PC-3 (cell line): ENCODE measurements at regions not wholly inside any gene's neighbourhood (a gene's known extent, or its start where the extent isn't known, plus 50 kb on each side); places are given as distances from the start of the nearest gene placed in this dataset.

Experiments used
- ATAC-seq: fragments of 200-7000 bp; cut with Tn5 transposase; 2 replicates; pipeline ENCODE4 v1.9.1; 2020; ENCODE audit warnings: mild to moderate bottlenecking, moderate library complexity
- BruUV-seq: library from RNA; stranded (reverse); fragments of 400-500 nt; replicated peaks from 2 replicates; lab custom pipeline; 2021; lab: Mats Ljungman, UMichigan
- CTCF ChIA-PET: fragments of 300-600 bp; sonication (Branson Sonifier 250); formaldehyde crosslinking; loops from one replicate; lab custom pipeline; 2022; ENCODE audit warnings: antibody characterized with exemption; lab: Charles Lee
- POLR2A ChIA-PET: fragments of 300-600 bp; sonication (Branson Sonifier 250); formaldehyde crosslinking; loops from one replicate; lab custom pipeline; 2022; ENCODE audit warnings: antibody characterized with exemption; ENCODE audit not compliant: unreplicated experiment; lab: Charles Lee
- DNase-seq: peaks from one replicate; pipeline ENCODE4 v3.0.0-alpha.2; 2015
- H2AFZ ChIP-seq: fragments of 300-600 bp; sonication (generic); 2 replicates; pipeline ENCODE4 v1.6.0; 2016; ENCODE audit warnings: antibody characterized with exemption, low read length
- H3F3A ChIP-seq: fragments of 300-600 bp; sonication (generic); one replicate; pipeline ENCODE4 v1.6.0; 2017; ENCODE audit warnings: antibody characterized with exemption, low read length, control low read depth, mild to moderate bottlenecking; ENCODE audit not compliant: unreplicated experiment
- H3K27ac ChIP-seq: fragments of 300-600 bp; sonication (generic); 2 replicates; pipeline ENCODE4 v1.5.1; 2016; ENCODE audit warnings: mild to moderate bottlenecking, low read length
- H3K27me3 ChIP-seq: fragments of 300-600 bp; sonication (generic); 2 replicates; pipeline ENCODE4 v1.6.1; 2016; ENCODE audit warnings: low read length, mixed read lengths
- H3K36me3 ChIP-seq: fragments of 300-600 bp; sonication (generic); 2 replicates; pipeline ENCODE4 v1.6.1; 2016; ENCODE audit warnings: low read depth, mixed run types, low read length, mixed read lengths
- H3K4me1 ChIP-seq: fragments of 300-600 bp; sonication (generic); 2 replicates; pipeline ENCODE4 v1.5.1; 2016; ENCODE audit warnings: low read length; ENCODE audit not compliant: insufficient read depth
- H3K4me2 ChIP-seq: fragments of 300-600 bp; sonication (generic); 2 replicates; pipeline ENCODE4 v1.6.0; 2016; ENCODE audit warnings: low read length
- H3K4me3 ChIP-seq: fragments of 300-600 bp; sonication (generic); 2 replicates; pipeline ENCODE4 v1.5.1; 2016; ENCODE audit warnings: mild to moderate bottlenecking, low read length, mixed read lengths
- H3K79me2 ChIP-seq: fragments of 300-600 bp; sonication (generic); 2 replicates; pipeline ENCODE4 v1.6.1; 2017; ENCODE audit warnings: low read length, mixed read lengths
- H3K9ac ChIP-seq: fragments of 300-600 bp; sonication (generic); 2 replicates; pipeline ENCODE4 v1.6.0; 2016; ENCODE audit warnings: mild to moderate bottlenecking, low read length
- H3K9me2 ChIP-seq: fragments of 300-600 bp; sonication (generic); replicated peaks from 2 replicates; pipeline ENCODE4 v1.6.1; 2016; ENCODE audit warnings: mixed run types, low read length, mixed read lengths
- H3K9me3 ChIP-seq: fragments of 300-600 bp; sonication (generic); 2 replicates; pipeline ENCODE4 v1.6.1; 2016; ENCODE audit warnings: low read length, mixed read lengths
- H4K20me1 ChIP-seq: fragments of 300-600 bp; sonication (generic); 2 replicates; pipeline ENCODE4 v1.6.1; 2016; ENCODE audit warnings: low read length, mixed read lengths
- CTCF ChIP-seq: fragments of 300-600 bp; sonication (generic); conservative IDR thresholded peaks from 2 replicates; pipeline ENCODE4 v1.5.1; 2017; ENCODE audit warnings: antibody characterized with exemption, low read depth, mild to moderate bottlenecking, low read length
- EZH2 ChIP-seq: fragments of 300-600 bp; sonication (generic); IDR thresholded peaks from one replicate; pipeline ENCODE4 v1.6.1; 2017; ENCODE audit warnings: antibody characterized with exemption, mild to moderate bottlenecking, low read length; ENCODE audit not compliant: unreplicated experiment
- EZH2phosphoT487 ChIP-seq: fragments of 300-600 bp; sonication (generic); IDR thresholded peaks from 2 replicates; pipeline ENCODE4 v1.6.1; 2018; ENCODE audit warnings: mild to moderate bottlenecking, antibody characterized with exemption, low read length, borderline replicate concordance
- intact Hi-C: fragments of 100-400 bp; cut with micrococcal nuclease; formaldehyde crosslinking; loops from 2 replicates; pipeline ENCODE4 v1.9.0; 2023

GRCh38 chr10:53477313-53477675, 704.7 kb upstream of the MBL2 start:
- Histone ChIP-seq H4K20me1 (no peaks in the 10 kb centered on the region), H3K27ac (no peak overlapping the region), H3K4me3 (no peak overlapping the region), H3K36me3 (no peaks in the 10 kb centered on the region), H3K4me2 (no peak overlapping the region), H3K9ac (no peak overlapping the region), H2AFZ (no peak overlapping the region), H3K9me2 (no peaks in the 10 kb centered on the region), H3K27me3 (0 out of 2 replicates have a peak, but pooled peaks cover 12% of the 10 kb centered on the region), H3K79me2 (no peaks in the 10 kb centered on the region), H3K4me1 (no peaks in the 10 kb centered on the region), H3K9me3 (no peaks in the 10 kb centered on the region), H3F3A (no peaks in the 10 kb centered on the region)
- TF ChIP-seq CTCF (no peak), EZH2 (no peak), EZH2phosphoT487 (no peak)
- intact Hi-C loops: no loop called here
- ChIA-PET POLR2A (interaction anchor here (0.7 kb wide), 1 partner anchor 657 kb away, joined by 3 read pairs; no protein-coding TSS in a partner anchor), CTCF (no interaction called here)
- ATAC-seq: no peak
- BruUV-seq: no TSS peak
- no peak for DNase-seq

GRCh38 chr10:53476650-53477312, 704.2 kb upstream of the MBL2 start:
- ATAC-seq (no peak), DNase-seq (no peak)
- no peak overlapping the region for H2AFZ ChIP-seq
- CTCF ChIA-PET: no interaction called here
- intact Hi-C loops: no loop called here
- H3K79me2 ChIP-seq: no peaks in the 10 kb centered on the region
- H3K27me3 ChIP-seq: 0 out of 2 replicates have a peak, but pooled peaks cover 12% of the 10 kb centered on the region
- no TSS peak for BruUV-seq
- H3K9ac ChIP-seq: no peak overlapping the region
- H3K4me3 ChIP-seq: no peak overlapping the region
- no peak overlapping the region for H3K4me2 ChIP-seq
- no peaks in the 10 kb centered on the region for H3F3A ChIP-seq
- TF ChIP-seq CTCF (no peak), EZH2phosphoT487 (no peak), EZH2 (no peak)
- H3K9me2 ChIP-seq: no peaks in the 10 kb centered on the region
- H3K27ac ChIP-seq: no peak overlapping the region
- H3K36me3 ChIP-seq: no peaks in the 10 kb centered on the region
- no peaks in the 10 kb centered on the region for H3K9me3 ChIP-seq
- no peaks in the 10 kb centered on the region for H4K20me1 ChIP-seq
- POLR2A ChIA-PET: no interaction called here
- H3K4me1 ChIP-seq: no peaks in the 10 kb centered on the region

GRCh38 chr10:53469383-53469782, 696.8 kb upstream of the MBL2 start:
- H3K4me1 ChIP-seq: no peaks in the 10 kb centered on the region
- ChIA-PET POLR2A (no interaction called here), CTCF (no interaction called here)
- H3K27me3 ChIP-seq: 0 out of 2 replicates have a peak, but pooled peaks cover 3% of the 10 kb centered on the region
- H3K36me3 ChIP-seq: no peaks in the 10 kb centered on the region
- H3K27ac ChIP-seq: no peak overlapping the region
- no peak overlapping the region for H3K4me3 ChIP-seq
- TF ChIP-seq EZH2: no peak
- TF ChIP-seq CTCF: no peak
- TF ChIP-seq EZH2phosphoT487: no peak
- no peak overlapping the region for H2AFZ ChIP-seq
- no peak overlapping the region for H3K9ac ChIP-seq
- H3F3A ChIP-seq: no peaks in the 10 kb centered on the region
- no peak for DNase-seq
- intact Hi-C loops: no loop called here
- H3K9me2 ChIP-seq: no peaks in the 10 kb centered on the region
- no peak for ATAC-seq
- no peaks in the 10 kb centered on the region for H3K9me3 ChIP-seq
- H3K4me2 ChIP-seq: no peak overlapping the region
- no peaks in the 10 kb centered on the region for H3K79me2 ChIP-seq
- H4K20me1 ChIP-seq: no peaks in the 10 kb centered on the region
- no TSS peak for BruUV-seq
